ENCODE measurements at regions not wholly inside any gene's neighbourhood (a gene's known extent, or its start where the extent isn't known, plus 50 kb on each side); places are given as distances from the start of the nearest gene placed in this dataset.

GRCh38 chr4:60396341-60397049 lies 803.6 kb upstream of the ADGRL3 start:
- H2AK5ac ChIP-seq (ENCODE audit: insufficient read length, low read length): no peak overlapping the region
- H2BK20ac ChIP-seq (ENCODE audit: low read depth, low read length, poor library complexity, severe bottlenecking): no peak overlapping the region
- H3K4ac ChIP-seq (ENCODE audit: low read depth, low read length): no peak overlapping the region
- no peaks in the 10 kb centered on the region for H3K4me1 ChIP-seq (ENCODE audit: insufficient read depth, low read length)
- no peak overlapping the region for H2BK12ac ChIP-seq (ENCODE audit: insufficient read length, low read depth, low read length)
- no CpG with 5 or more reads among the region's 5 CpGs for WGBS (ENCODE audit: extremely low coverage, insufficient read length, low lambda C conversion rate)
- Mint-ChIP-seq H3K27me3 (ENCODE audit: low read depth) (no peaks in the 10 kb centered on the region), H3K4me1 (peaks cover 0 to 7% of the 10 kb centered on the region in 2 experiments; a peak in 2 of 4 replicates), H3K9me3 (peaks cover 2 to 3% of the 10 kb centered on the region in 2 experiments; a peak in 2 of 5 replicates), H3K4me3 (no peak overlapping the region), H3K36me3 (ENCODE audit: insufficient read depth in 1 of 3, low read depth in 3 of 3) (peaks cover 0 to 3% (median 0%) of the 10 kb centered on the region in 3 experiments; a peak in 1 of 7 replicates), H3K27ac (no peak overlapping the region)
- H3K79me1 ChIP-seq (ENCODE audit: insufficient read depth, low read depth, low read length, poor library complexity, severe bottlenecking): no peaks in the 10 kb centered on the region
- no peak overlapping the region for H3K14ac ChIP-seq (ENCODE audit: insufficient read depth, low read length)
- no peak overlapping the region for H3K4me2 ChIP-seq (ENCODE audit: insufficient read depth, insufficient read length, low read length)
- DNase-seq: no peak
- no peaks in the 10 kb centered on the region for H3K79me2 ChIP-seq (ENCODE audit: insufficient read depth, low read length)
- no peak overlapping the region for H2BK120ac ChIP-seq (ENCODE audit: low read depth, low read length, poor library complexity, severe bottlenecking)
- no peaks in the 10 kb centered on the region for H3K23me2 ChIP-seq (ENCODE audit: insufficient read length, low read depth, low read length, poor library complexity, severe bottlenecking)
- H4K5ac ChIP-seq (ENCODE audit: insufficient read length, low read depth, low read length): no peak overlapping the region
- no peak overlapping the region for H2BK15ac ChIP-seq (ENCODE audit: low read depth, low read length)
- H3K27me3 ChIP-seq (ENCODE audit: insufficient read depth, low read length): no peaks in the 10 kb centered on the region
- no peak overlapping the region for H2AFZ ChIP-seq (ENCODE audit: low read length)
- H3K23ac ChIP-seq (ENCODE audit: insufficient read length, low read depth, low read length): no peak overlapping the region
- H3K9ac ChIP-seq (ENCODE audit: extremely low read depth, insufficient read length, low read length): no peak overlapping the region
- H3K56ac ChIP-seq (ENCODE audit: insufficient read length, low read depth, low read length): no peak overlapping the region
- H3T11ph ChIP-seq (ENCODE audit: low read length): no peak overlapping the region
- H4K8ac ChIP-seq (replicated peaks; ENCODE audit: insufficient read length, low read depth, low read length): no peak overlapping the region
- no peak for TF ChIP-seq CTCF (conservative IDR thresholded peaks at IDR 0.05)
- no peak overlapping the region for H3K27ac ChIP-seq (ENCODE audit: insufficient read length, low read depth, low read length)
- no peak overlapping the region for H4K91ac ChIP-seq (ENCODE audit: insufficient read length, low read depth, low read length)
- H4K20me1 ChIP-seq (ENCODE audit: control insufficient read depth, insufficient read depth, insufficient read length): no peaks in the 10 kb centered on the region
- no peaks in the 10 kb centered on the region for H3K9me3 ChIP-seq (ENCODE audit: control insufficient read depth, low read depth, low read length)
- no peak overlapping the region for H2BK5ac ChIP-seq (ENCODE audit: insufficient read length, low read length)
- H3K18ac ChIP-seq (ENCODE audit: insufficient read length, low read depth, low read length): no peak overlapping the region

All from H9 (cell line).